ENCODE measurements at regions not wholly inside any gene's neighbourhood (a gene's known extent, or its start where the extent isn't known, plus 50 kb on each side); places are given as distances from the start of the nearest gene placed in this dataset.
"Not testable (repeated sequence)": the region's sequence is repeated elsewhere in the genome, so short reads cannot be mapped to it uniquely, and the experiment has no call there.

DNA sequence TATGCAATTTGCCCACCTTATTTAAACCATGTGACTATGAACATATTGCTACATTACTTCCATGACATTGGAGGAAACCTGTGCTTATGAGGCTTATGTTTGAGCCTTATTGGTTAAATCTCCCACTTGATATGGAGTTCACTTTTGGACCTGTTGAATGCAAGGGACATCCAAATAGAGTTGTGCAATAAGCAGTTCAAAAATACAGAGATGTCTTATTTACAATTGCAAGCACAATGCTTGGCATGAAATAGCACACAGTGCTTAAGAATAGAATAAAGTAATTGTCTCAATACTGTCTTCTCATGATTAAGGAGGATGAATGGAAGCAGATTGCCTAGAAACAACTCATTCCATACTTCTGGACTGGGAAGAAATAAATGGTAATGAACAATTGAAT lies 793.5 kb downstream of the METTL4 start:
- H3K27ac ChIP-seq: no peak overlapping the region
- H3K27me3 ChIP-seq (ENCODE audit: low read depth): no peaks in the 10 kb centered on the region
- no peak overlapping the region for H3K4me3 ChIP-seq
- H3K9me3 ChIP-seq: no peaks in the 10 kb centered on the region
- no peak for DNase-seq
- ATAC-seq: no peak
- TF ChIP-seq, protein P1, sequence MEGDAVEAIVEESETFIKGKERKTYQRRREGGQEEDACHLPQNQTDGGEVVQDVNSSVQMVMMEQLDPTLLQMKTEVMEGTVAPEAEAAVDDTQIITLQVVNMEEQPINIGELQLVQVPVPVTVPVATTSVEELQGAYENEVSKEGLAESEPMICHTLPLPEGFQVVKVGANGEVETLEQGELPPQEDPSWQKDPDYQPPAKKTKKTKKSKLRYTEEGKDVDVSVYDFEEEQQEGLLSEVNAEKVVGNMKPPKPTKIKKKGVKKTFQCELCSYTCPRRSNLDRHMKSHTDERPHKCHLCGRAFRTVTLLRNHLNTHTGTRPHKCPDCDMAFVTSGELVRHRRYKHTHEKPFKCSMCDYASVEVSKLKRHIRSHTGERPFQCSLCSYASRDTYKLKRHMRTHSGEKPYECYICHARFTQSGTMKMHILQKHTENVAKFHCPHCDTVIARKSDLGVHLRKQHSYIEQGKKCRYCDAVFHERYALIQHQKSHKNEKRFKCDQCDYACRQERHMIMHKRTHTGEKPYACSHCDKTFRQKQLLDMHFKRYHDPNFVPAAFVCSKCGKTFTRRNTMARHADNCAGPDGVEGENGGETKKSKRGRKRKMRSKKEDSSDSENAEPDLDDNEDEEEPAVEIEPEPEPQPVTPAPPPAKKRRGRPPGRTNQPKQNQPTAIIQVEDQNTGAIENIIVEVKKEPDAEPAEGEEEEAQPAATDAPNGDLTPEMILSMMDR (IDR thresholded peaks at IDR 0.05): no peak
- no peaks in the 10 kb centered on the region for H3K36me3 ChIP-seq
- intact Hi-C loops (cut with DNase I): no loop called here
- no peaks in the 10 kb centered on the region for H3K4me1 ChIP-seq

DNA sequence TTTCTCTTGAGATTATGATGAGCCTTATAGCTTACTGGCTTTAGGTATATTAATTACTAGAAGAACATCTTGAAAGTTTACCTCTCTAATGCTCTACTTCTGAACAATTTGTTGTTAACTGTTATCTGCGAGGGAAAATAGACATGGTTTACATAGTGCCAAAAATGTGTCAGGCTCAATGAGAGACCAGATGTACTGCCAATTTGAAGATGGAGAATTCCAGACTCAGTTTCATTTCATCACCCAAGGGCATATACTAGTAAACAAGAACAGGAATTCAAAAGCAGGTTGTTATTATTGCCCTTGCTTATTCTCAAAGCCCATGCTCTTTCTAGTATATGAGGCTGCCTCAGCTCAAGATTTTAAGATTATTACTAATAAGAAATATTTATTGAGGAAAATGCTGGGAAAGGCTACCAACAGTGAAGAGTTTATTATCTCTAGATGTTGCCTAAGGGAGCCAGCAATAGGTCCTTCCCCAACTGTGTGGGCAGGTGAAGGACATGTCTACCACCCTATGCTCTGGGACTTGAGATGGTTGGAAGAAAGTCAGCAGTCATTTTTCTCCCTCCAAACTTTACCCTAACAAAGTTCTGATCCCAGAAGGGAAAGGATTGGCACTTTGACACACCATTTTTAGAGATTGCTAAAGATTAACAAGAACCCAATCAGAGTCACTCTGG lies 792.7 kb downstream of the METTL4 start:
- TF ChIP-seq, protein P1 (IDR thresholded peaks at IDR 0.05): no peak

GRCh38 chr18:1779587-1779986 lies 791.7 kb downstream of the METTL4 start:
- no peak for DNase-seq
- intact Hi-C loops (cut with DNase I): no loop called here
- H3K4me1 ChIP-seq: no peaks in the 10 kb centered on the region
- no peaks in the 10 kb centered on the region for H3K9me3 ChIP-seq
- H3K27ac ChIP-seq: no peak overlapping the region
- H3K4me3 ChIP-seq: no peak overlapping the region
- TF ChIP-seq, protein P1 (IDR thresholded peaks at IDR 0.05): no peak
- no peak for ATAC-seq
- H3K27me3 ChIP-seq (ENCODE audit: low read depth): no peaks in the 10 kb centered on the region
- H3K36me3 ChIP-seq: no peaks in the 10 kb centered on the region

More for the DNA sequence above, 792.7 kb downstream of the METTL4 start:
- intact Hi-C loops (cut with DNase I): no loop called here
- H3K36me3 ChIP-seq: no peaks in the 10 kb centered on the region
- ATAC-seq (no peak), DNase-seq (no peak)
- H3K27ac ChIP-seq: no peak overlapping the region
- H3K9me3 ChIP-seq: no peaks in the 10 kb centered on the region
- H3K27me3 ChIP-seq (ENCODE audit: low read depth): no peaks in the 10 kb centered on the region
- no peak overlapping the region for H3K4me3 ChIP-seq
- no peaks in the 10 kb centered on the region for H3K4me1 ChIP-seq

- no peak for DNase-seq
- no peak for ATAC-seq
- no peaks in the 10 kb centered on the region for H3K27me3 ChIP-seq (ENCODE audit: low read depth)
- no peaks in the 10 kb centered on the region for H3K4me1 ChIP-seq
- H3K27ac ChIP-seq: no peak overlapping the region
- H3K9me3 ChIP-seq: no peaks in the 10 kb centered on the region
- no peak overlapping the region for H3K4me3 ChIP-seq
- no peaks in the 10 kb centered on the region for H3K36me3 ChIP-seq
- intact Hi-C loops (cut with DNase I): no loop called here
- TF ChIP-seq, protein P1 (IDR thresholded peaks at IDR 0.05): no peak
Observed at GRCh38 chr18:1784113-1784512, 787.2 kb downstream of the METTL4 start.

DNA sequence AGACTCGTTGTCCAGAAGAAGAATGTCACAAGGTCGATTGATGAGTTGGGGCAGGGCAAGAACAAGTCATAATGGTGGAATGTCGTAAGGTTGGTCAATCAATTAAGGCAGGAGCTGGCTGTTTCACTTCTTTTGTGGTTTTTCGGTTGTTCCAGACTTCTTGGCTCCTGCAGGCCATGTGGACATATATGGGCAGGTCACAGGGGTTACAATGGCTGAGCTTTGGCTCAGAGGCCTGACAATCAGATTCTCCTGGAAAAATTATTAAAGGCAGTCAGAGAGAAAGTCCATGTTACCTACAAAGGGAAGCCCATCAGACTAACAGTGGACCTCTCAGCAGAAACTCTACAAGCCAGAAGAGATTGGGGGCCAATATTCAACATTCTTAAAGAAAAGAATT lies 785.3 kb downstream of the METTL4 start:
- H3K4me1 ChIP-seq; intact Hi-C loops (cut with DNase I); H3K36me3 ChIP-seq; H3K4me3 ChIP-seq; DNase-seq; H3K27me3 ChIP-seq (ENCODE audit: low read depth); H3K9me3 ChIP-seq; ATAC-seq; H3K27ac ChIP-seq: not testable (repeated sequence)

GRCh38 chr18:1796636-1797035 lies 774.7 kb downstream of the METTL4 start:
- no peaks in the 10 kb centered on the region for H3K36me3 ChIP-seq
- intact Hi-C loops (cut with DNase I): no loop called here
- no peak overlapping the region for H3K4me3 ChIP-seq
- no peaks in the 10 kb centered on the region for H3K9me3 ChIP-seq
- ATAC-seq: no peak
- no peak for DNase-seq
- H3K4me1 ChIP-seq: no peaks in the 10 kb centered on the region
- H3K27ac ChIP-seq: no peak overlapping the region
- H3K27me3 ChIP-seq (ENCODE audit: low read depth): no peaks in the 10 kb centered on the region
- TF ChIP-seq, protein P1 (IDR thresholded peaks at IDR 0.05): no peak
